Stimulated activated CD4-positive, alpha-beta T cell treated with anti-CD3 and anti-CD28 coated beads, Interleukin-2, amount 100 ng/mL, for 4 hours (primary cell): ENCODE measurements at regions not wholly inside any gene's neighbourhood (a gene's known extent, or its start where the extent isn't known, plus 50 kb on each side); places are given as distances from the start of the nearest gene placed in this dataset.
"Not testable (repeated sequence)": the region's sequence is repeated elsewhere in the genome, so short reads cannot be mapped to it uniquely, and the experiment has no call there.

Experiments used
- DNase-seq: peaks from one replicate; pipeline ENCODE4 v3.0.0-alpha.2; 2020; ENCODE audit warnings: low read depth

GRCh38 chr6:5898102-5898501 is 108.6 kb downstream of the NRN1 start:
- DNase-seq = no peak

- no peak for DNase-seq
Observed at GRCh38 chr6:5896476-5897200, 110.1 kb downstream of the NRN1 start.

GRCh38 chr6:5894357-5894756 is 112.4 kb downstream of the NRN1 start:
- DNase-seq = no peak

- no peak for DNase-seq
Observed at GRCh38 chr6:5893295-5893694, 113.4 kb downstream of the NRN1 start.

- no peak for DNase-seq
Observed at GRCh38 chr6:5892669-5893068, 114.1 kb downstream of the NRN1 start.

GRCh38 chr6:5878792-5879191 is 127.9 kb downstream of the NRN1 start:
- no peak for DNase-seq

- DNase-seq = no peak
Observed at GRCh38 chr6:5876076-5876475, 130.6 kb downstream of the NRN1 start.

GRCh38 chr6:5873976-5874375 is 132.7 kb downstream of the NRN1 start:
- not testable (repeated sequence) for DNase-seq

- no peak for DNase-seq
Observed at GRCh38 chr6:5871296-5871695, 135.4 kb downstream of the NRN1 start.

GRCh38 chr6:5869676-5870075 is 137.0 kb downstream of the NRN1 start:
- DNase-seq = no peak

- DNase-seq = no peak
Observed at GRCh38 chr6:5869261-5869660, 137.5 kb downstream of the NRN1 start.

- peak; percentile 15 for DNase-seq
Observed at GRCh38 chr6:5866547-5867051, 140.1 kb downstream of the NRN1 start.

GRCh38 chr6:5865506-5866031 is 141.2 kb downstream of the NRN1 start:
- no peak for DNase-seq

- DNase-seq = no peak
Observed at GRCh38 chr6:5860849-5861248, 145.9 kb downstream of the NRN1 start.

GRCh38 chr6:5855787-5856470 is 150.8 kb downstream of the NRN1 start:
- DNase-seq = no peak

GRCh38 chr6:5854899-5855298 is 151.8 kb downstream of the NRN1 start:
- no peak for DNase-seq

GRCh38 chr6:5851261-5851757 is 155.4 kb downstream of the NRN1 start:
- DNase-seq = peak; percentile 61

GRCh38 chr6:5850848-5851255 is 155.9 kb downstream of the NRN1 start:
- no peak for DNase-seq

- DNase-seq = no peak
Observed at GRCh38 chr6:5846889-5847288, 159.8 kb downstream of the NRN1 start.

- no peak for DNase-seq
Observed at GRCh38 chr6:5846335-5846734, 160.4 kb downstream of the NRN1 start.

- DNase-seq = no peak
Observed at GRCh38 chr6:5843078-5843477, 163.6 kb downstream of the NRN1 start.

- no peak for DNase-seq
Observed at GRCh38 chr6:5840734-5841390, 165.9 kb downstream of the NRN1 start.
